ENCODE measurements at regions not wholly inside any gene's neighbourhood (a gene's known extent, or its start where the extent isn't known, plus 50 kb on each side); places are given as distances from the start of the nearest gene placed in this dataset.
"Not testable (repeated sequence)": the region's sequence is repeated elsewhere in the genome, so short reads cannot be mapped to it uniquely, and the experiment has no call there.

DNA sequence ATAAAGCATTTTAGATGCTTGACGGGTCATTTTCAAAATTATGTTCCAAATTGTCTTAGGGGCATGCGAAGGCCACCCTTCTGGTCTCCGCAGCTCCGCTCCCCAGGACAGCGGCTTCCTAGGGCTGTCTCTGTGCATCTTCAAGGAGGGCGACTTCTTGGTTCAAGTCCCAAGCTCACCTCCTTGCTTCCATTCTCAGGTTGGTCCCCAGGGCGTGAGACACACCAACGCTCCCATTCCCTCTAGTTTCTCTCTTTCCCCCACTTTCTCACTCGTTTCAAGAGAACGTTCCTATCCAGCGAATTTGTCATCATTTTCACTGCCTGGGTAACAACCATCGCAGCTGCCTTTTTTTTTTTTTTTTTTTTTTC, 109.4 kb upstream of the CCND2 start:
- ATAC-seq = no peak
- intact Hi-C loops (cut with DNase I, micrococcal nuclease) = no loop called here

DNA sequence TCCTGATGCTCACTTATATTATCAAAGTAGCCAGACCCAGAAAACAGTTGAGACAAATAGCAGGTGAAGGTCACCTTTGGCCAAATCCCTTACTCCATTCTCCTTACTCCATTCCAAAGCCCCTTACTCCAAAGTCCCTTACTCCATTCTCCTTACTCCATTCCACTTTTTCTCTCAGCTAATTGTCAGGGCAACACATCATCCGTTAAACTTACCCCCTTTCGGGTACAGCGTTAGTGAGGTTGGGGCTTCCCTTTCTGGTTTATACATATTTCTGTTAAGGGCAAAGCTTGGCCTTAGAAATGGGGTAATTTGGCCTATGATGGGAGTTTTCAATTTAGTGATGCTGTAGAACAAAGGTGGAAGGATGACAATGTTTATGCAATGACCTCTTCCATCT, 111.8 kb upstream of the CCND2 start:
- ATAC-seq (no peak), DNase-seq (no peak)
- intact Hi-C loops (cut with DNase I, micrococcal nuclease) = no loop called here

More for the DNA sequence above, 109.4 kb upstream of the CCND2 start:
- no peak for DNase-seq

DNA sequence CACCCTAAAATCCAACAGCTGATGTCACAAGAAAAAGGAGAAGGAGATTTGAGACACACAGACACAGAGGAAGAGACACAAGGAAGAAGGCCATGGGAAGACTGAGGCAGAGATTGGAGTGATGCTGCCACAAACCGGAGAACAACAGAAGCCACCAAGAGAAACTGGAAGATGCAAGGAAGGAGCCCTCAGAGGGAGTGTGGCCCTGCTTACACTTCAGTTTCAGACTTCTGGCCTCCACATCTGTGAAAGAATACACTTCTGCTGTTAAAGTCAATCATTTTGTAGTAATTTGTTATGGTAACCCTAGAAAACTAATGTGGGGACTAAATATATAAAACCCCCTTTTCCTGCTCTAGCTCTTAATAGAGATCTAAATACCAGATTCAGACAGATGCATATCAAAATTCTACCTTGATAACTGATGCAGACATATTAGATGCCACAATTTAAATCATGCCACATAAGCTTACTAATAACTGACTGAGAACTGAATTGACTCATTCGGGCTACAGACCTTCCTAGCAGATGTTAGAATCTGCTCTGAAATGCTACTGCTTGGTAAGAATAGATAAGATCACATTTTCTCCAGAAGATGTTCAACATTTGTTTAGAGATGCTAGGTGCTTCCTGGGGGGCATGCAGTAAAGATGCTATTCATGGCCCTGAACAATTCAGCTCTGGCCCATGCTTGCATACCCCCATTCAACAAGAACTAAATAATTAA, 113.1 kb upstream of the CCND2 start:
- intact Hi-C loops (cut with DNase I, micrococcal nuclease) = no loop called here
- ATAC-seq = no peak
- no peak for DNase-seq

DNA sequence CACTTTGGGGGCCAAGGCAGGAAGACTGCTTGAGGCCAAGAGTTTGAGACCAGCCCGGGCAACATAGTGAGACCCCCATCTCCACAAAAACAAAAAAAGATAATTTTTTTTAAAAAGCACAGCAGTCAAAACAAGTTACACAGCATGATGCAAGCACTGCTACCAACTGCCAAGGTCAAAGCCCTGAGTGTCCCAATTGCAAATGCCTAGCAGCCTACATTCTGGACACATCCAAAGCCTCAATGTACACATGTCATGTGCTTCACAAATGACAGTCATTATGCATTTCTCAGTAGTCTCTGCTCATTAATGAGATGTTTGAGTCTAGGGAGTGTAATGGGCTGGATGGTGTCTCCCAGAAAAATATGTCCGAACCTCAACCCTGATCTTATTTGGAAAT, 113.7 kb upstream of the CCND2 start:
- ATAC-seq (no peak), DNase-seq (no peak)
- intact Hi-C loops (cut with DNase I, micrococcal nuclease) = no loop called here

DNA sequence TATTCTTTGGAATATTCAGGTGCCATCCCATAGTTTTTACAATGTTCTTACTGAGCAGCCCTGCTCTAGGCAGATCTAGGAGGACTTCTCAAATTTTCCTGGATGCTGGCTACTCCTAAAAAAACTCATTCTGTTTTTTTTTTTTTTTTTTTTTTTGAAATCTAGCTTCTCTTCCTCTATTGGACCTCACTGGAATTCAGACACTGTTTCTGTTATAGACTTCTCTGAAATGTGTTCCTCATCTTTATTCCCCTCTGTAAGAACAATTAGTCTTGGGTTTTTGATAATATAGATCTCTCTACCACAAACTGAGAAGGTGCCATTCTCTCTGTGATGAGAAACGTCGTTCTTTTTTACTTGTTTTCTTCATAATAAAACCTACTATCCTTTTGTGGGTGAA, 115.3 kb upstream of the CCND2 start:
- intact Hi-C loops (cut with DNase I, micrococcal nuclease) = no loop called here
- ATAC-seq = no peak
- DNase-seq = no peak

DNA sequence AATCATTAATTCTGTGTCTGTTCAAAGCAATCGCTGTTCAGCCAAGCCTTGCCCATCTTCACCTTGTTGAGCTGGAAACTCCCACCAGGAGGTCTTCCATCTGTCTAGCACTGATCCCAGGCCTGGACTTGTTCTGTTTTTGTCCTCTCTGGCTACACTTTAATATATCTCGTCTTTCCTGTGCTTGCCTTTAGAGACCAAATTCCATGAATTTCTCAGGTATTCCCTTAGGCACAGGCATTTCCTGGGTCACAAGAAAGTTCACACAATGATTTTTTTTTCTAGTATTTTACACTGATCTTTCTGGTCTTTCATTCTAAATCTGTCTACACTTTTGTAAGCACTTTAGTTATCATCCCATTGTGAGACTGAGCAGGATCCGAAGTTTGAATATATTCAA, 116.4 kb upstream of the CCND2 start:
- intact Hi-C loops (cut with DNase I, micrococcal nuclease) = no loop called here
- DNase-seq (no peak), ATAC-seq (no peak)

DNA sequence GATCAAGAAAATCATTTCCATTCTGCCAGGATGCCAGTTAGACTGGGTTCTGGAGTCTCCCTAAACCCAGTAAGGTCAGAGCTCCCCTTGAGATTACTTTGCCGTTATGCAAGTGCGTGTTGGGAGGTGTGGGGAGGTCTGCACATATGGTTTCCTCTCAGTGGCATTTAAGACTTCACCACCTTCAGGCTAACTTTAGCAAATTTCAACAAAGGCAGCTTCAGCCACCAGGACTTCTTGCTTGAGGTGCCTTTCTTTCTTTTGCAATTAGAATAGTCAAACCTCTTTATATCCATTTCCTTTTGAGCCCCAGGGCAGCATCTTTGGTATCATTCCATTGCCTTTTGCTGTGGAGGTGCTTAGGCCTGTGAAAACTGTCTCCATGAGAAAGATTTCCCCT, 117.2 kb upstream of the CCND2 start:
- DNase-seq = no peak
- no peak for ATAC-seq
- intact Hi-C loops (cut with DNase I, micrococcal nuclease) = no loop called here

DNA sequence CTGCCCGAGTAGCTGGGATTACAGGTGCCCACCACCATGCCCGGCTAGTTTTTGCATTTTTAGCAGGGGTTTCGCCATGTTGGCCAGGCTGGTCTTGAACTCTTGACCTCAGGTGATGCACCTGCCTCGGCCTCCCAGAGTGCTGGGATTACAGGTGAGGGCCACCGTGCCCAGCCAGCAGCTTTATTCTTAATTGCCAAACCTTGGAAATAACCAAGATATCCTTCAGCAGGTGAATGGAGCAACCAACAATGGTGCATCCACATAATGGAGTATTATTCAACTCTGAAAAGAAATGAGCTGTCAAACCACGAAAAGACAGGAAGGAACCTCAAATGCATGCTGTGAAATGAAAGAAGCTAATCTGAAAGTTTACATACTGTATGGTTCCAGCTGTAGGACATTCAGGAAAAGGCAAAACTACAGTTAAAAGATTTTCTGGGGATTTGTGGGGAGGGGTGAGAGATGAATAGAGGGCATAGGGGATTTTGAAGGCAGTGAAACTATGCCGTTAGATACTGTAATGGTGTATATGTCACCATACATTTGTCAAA, 118.8 kb upstream of the CCND2 start:
- no peak for DNase-seq
- ATAC-seq = no peak
- intact Hi-C loops (cut with DNase I, micrococcal nuclease) = no loop called here

DNA sequence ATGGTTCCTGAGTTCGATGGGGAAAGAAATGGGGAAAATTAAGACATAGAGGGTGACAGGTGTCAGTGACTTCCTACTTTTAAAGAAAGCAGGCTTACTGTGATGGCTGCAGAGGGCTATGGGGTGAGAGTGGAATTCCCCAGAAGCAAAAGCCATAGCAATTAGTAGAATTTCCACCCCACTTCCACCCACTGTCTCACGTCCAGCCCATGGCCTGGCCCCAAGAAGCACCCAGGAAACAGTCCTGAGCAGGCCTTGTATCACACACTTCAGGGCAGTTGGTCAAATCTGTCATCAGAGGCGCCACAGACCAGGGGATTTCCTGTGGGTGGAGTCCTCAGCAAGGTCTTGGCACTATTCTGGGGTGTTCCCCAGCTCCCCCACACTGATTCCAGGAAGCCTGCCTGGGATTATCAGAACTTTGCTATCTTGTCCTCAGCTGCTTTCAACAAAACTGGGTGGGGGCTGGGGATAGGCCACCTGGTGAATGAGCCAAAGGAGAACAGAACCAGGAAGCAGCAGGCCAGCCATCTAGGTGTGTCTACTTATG, 120.1 kb upstream of the CCND2 start:
- DNase-seq = peak; percentile 72 to 81
- intact Hi-C loops (cut with DNase I, micrococcal nuclease) = no loop called here
- ATAC-seq = peak; percentile 94

DNA sequence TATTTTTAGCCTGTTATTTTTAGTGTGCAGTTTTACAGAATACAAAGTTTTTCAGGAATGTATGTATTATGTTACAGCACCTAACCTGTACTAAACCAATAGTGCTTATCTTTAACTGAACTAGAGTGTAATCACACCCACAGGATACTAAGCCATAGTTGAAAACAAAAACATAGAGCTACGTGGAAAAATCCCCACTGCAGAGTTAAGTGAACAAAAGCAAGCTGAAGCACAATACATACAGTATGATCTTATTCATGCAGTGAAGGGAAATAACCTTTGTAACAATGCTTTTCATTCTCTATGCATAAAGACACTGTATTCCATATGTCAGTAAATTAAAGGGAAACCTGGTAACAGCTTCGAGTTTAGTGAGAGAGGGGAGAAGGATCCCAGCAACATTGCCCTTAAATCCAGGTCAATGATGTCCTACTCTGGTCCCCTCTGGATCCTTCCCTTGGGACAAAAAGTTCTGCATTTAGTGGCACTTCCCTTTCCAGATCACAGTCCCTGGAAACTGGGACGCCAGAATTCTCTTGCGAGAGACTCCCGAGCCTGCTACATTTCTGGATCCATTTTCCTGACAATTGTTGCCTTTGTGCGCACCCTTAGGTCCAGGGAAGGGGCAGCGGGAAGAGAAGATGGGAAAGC, 121.3 kb upstream of the CCND2 start:
- DNase-seq (no peak), ATAC-seq (peak; percentile 8)
- intact Hi-C loops (cut with DNase I, micrococcal nuclease) = no loop called here

DNA sequence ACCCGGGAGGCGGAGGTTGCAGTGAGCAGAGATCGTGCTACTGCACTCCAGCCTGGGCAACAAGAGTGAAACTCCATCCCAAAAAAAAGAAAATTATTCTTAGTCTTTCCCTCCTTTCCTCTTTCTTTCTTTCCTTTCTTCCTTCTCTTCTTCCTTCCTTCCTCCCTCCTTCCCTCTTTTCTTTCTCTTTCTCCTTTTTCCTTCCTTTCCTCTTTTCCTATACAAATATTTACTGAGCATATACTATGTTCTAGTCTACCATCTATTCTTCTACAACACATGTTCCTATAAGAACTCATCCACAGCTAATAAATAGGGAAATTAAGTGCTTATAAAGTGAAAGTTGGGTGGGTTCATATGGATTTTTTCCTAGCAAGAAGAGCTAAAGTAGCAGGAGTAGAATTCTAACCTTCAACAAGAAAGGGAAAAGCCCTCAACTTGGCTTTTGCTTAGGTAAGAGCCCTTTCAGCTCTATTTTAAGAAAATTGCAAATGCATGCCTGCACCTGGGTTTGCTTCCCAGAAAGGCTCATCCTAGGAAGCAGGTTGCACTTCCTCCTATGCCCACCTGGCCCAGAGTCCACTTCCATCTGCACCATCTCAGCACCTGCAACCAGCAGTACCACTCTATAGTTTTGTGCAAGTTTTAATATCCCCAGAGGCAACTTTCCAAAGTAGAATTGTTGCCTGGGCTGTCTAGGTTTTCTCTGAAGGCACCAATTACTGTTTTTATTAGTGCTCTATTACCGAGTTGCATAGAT, 122.0 kb upstream of the CCND2 start:
- intact Hi-C loops (cut with DNase I, micrococcal nuclease) = no loop called here
- no peak for ATAC-seq
- DNase-seq = no peak

DNA sequence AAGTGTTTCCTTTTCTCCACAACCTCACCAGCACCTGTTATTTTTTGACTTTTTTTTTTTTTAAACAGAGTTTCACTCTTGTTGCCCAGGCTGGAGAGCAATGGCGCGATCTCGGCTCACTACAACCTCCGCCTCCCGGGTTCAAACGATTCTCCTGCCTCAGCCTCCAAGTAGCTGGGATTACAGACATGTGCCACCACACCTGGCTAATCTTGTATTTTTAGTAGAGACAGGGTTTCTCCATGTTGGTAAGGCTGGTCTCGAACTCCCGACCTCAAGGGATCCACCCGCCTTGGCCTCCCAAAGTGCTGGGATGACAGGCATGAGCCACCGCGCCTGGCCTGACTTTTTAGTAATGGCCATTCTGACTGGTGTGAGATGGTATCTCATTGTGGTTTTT, 123.2 kb upstream of the CCND2 start:
- intact Hi-C loops (cut with DNase I, micrococcal nuclease); DNase-seq; ATAC-seq: not testable (repeated sequence)

DNA sequence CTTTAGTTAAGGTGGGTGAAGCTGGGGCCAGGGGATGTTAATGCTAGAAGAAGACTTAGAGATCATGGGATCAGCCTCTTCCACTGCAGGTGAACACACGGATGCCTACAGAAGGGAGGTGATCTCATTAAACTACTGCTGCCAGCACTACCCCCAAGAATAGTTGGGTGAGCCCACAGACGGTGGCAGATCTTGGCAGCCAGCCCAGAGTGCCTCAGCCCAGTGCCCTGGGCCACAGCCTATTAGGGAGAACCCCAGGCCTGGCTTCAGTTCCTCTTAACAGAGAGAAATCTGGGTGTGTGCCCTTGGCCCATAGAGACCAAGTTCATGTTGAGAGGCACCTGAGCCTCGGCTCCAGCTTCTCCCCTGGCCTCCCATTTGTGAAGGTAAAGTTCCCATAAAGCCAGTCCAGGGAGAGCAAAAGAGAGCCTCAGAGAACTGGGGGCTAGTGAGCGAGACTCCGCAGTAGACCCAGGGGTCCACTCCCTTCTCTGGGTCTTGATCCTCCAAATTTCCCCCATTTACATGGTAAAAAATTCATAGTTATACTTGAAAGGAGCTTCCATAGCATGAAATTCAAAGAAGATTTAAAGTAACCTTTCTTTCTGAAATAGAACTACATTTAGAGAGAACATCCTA, 125.0 kb upstream of the CCND2 start:
- ATAC-seq (peak; percentile 69), DNase-seq (peak; percentile 67 to 82)
- intact Hi-C loops (cut with DNase I, micrococcal nuclease) = no loop called here

DNA sequence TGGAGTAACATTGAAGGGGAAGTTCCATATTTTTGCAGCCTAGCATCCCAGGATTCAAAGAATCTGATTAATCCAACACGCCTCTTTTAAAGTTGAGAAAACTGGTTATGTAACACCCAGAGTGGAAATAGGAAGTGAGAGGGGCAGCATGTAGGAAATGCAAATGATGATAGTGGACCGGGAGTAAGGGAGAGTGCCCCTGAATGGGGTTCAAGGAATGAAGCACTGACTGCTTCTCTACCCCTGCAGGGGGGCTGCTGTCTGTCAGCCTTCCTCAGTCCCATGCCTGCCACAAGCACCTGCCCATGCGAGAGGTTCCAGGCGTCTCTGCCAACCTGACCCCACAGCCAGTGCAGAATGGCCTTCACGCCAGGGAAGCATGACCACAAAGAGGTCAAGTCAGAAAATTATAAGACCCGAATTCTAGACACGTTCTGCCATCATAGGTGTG, 126.5 kb upstream of the CCND2 start:
- DNase-seq = no peak
- intact Hi-C loops (cut with DNase I, micrococcal nuclease) = no loop called here
- ATAC-seq = no peak

DNA sequence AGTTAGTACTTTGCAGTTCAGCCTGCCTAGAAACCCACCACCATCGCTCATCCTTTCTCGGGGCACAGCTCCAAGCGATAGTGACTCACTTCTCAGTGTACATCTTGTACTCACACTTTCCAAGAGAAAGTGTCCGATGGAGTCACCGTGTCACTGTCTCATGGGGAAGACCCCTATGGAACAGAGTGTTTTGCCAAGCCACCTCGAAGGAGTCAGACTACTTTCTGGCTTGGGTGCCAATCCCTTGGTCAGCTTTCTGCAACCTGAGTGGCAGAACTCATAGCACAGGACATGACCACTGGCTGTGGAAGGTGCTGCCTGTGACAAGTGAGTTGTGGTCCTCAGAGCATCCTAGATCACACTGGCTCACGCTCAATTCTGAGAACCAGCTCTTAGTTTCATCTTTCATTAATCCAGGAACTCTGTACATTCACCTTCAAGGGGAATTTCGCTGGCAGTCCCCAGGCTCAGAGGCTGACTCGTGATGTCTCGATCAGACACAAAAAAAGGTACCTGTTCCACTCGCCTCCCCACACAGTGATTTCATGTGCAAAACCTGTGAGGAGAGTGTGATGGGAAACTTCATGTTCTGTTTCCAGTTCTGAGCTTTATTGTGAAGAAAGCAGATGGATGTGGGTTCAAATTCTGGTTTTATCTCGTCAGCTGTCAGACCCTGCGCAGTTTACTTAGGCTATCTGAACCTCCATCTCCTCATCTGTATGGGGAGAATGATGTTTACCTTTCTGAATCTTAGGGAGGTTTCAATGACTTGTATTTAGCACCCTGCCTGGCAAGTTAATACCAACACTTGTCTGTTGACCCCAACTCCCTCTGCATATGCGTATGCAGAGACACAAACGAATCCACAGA, 127.3 kb upstream of the CCND2 start:
- intact Hi-C loops (cut with DNase I, micrococcal nuclease) = no loop called here
- no peak for ATAC-seq

DNA sequence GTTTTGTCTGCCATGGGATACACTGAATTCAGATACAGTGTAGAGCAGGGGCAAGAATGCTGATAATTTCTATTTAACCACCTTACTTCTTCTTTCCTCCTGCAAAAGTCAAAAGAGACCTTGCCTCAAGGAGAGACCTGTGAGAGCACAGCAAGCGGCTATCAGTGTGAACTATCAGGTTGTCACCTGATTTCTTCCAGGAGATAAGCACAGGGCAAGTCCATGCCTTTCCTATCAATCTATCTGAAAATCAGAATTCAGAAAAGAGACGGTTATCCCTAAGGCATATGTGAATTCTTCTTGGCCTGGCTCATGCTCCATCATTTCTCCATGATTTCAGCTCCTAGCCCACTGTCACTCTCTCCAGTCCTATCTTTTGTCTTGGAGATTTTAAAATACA, 128.9 kb upstream of the CCND2 start:
- no peak for ATAC-seq
- no peak for DNase-seq
- intact Hi-C loops (cut with DNase I, micrococcal nuclease) = no loop called here

More for the DNA sequence above, 127.3 kb upstream of the CCND2 start:
- DNase-seq = no peak

DNA sequence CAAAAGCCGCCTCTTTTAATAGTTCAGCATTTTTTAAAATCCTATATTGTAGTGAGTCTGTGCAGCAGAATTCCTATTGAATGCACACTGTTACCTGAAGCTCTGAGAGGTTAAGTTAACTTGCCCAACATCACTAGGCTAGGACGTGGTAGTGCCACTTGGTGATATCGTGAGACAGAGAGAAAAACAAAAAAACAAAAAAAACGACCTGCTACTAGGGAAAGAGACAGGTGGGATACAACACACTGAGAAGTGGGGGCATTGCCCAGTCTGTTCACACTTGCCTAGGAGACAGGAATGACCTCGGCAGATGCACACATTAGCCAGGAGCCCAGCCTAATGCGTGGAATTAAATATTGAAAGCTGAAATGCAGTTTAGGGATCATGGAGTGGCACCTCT, 129.7 kb upstream of the CCND2 start:
- intact Hi-C loops (cut with DNase I, micrococcal nuclease) = no loop called here
- ATAC-seq = peak; percentile 17

More for the DNA sequence above, 129.7 kb upstream of the CCND2 start:
- DNase-seq = no peak

All from left colon (tissue), 2 donors.